H9 (cell line): ENCODE measurements at regions not wholly inside any gene's neighbourhood (a gene's known extent, or its start where the extent isn't known, plus 50 kb on each side); places are given as distances from the start of the nearest gene placed in this dataset.

Experiments
- DNase-seq: peaks from one replicate; pipeline ENCODE4 v3.0.0-alpha.2; 2017
- H2AFZ ChIP-seq: one replicate; pipeline ENCODE4 v1.6.1; 2013; ENCODE audit warnings: mild to moderate bottlenecking, low read length, control low read depth, moderate library complexity
- H2AK5ac ChIP-seq: 2 replicates; pipeline ENCODE4 v1.6.1; 2013; ENCODE audit warnings: low read length, control low read depth, mixed read lengths; ENCODE audit not compliant: insufficient read length
- H2BK120ac ChIP-seq: one replicate; pipeline ENCODE4 v1.6.1; 2013; ENCODE audit warnings: low read depth, mild to moderate bottlenecking, low read length, control low read depth, inconsistent platforms; ENCODE audit not compliant: poor library complexity, severe bottlenecking
- H2BK12ac ChIP-seq: 2 replicates; pipeline ENCODE4 v1.6.1; 2013; ENCODE audit warnings: low read length, control low read depth, mixed read lengths, low read depth; ENCODE audit not compliant: insufficient read length
- H2BK15ac ChIP-seq: 2 replicates; pipeline ENCODE4 v1.6.1; 2013; ENCODE audit warnings: low read depth, low read length, control low read depth
- H2BK20ac ChIP-seq: one replicate; pipeline ENCODE4 v1.6.1; 2013; ENCODE audit warnings: low read depth, mild to moderate bottlenecking, low read length, control low read depth, inconsistent platforms; ENCODE audit not compliant: poor library complexity, severe bottlenecking
- H2BK5ac ChIP-seq: 2 replicates; pipeline ENCODE4 v1.6.1; 2013; ENCODE audit warnings: low read length, control low read depth, mixed read lengths; ENCODE audit not compliant: insufficient read length
- H3K14ac ChIP-seq: 2 replicates; pipeline ENCODE4 v1.6.1; 2013; ENCODE audit warnings: low read length, control low read depth; ENCODE audit not compliant: insufficient read depth
- H3K18ac ChIP-seq: 2 replicates; pipeline ENCODE4 v1.6.1; 2013; ENCODE audit warnings: low read depth, mild to moderate bottlenecking, mixed read lengths, low read length, control low read depth; ENCODE audit not compliant: insufficient read length
- H3K23ac ChIP-seq: 2 replicates; pipeline ENCODE4 v1.6.1; 2013; ENCODE audit warnings: low read length, control low read depth, mixed read lengths, low read depth; ENCODE audit not compliant: insufficient read length
- H3K23me2 ChIP-seq: 2 replicates; pipeline ENCODE4 v1.6.1; 2013; ENCODE audit warnings: low read depth, mild to moderate bottlenecking, mixed read lengths, low read length, control low read depth; ENCODE audit not compliant: insufficient read length, poor library complexity, severe bottlenecking
- H3K27ac ChIP-seq: 2 replicates; pipeline ENCODE4 v1.5.1; 2013; ENCODE audit warnings: low read length, control low read depth, mixed read lengths, low read depth; ENCODE audit not compliant: insufficient read length
- H3K27me3 ChIP-seq: 2 replicates; pipeline ENCODE4 v1.6.1; 2013; ENCODE audit warnings: low read length, control low read depth, inconsistent platforms; ENCODE audit not compliant: insufficient read depth
- H3K4ac ChIP-seq: 2 replicates; pipeline ENCODE4 v1.6.1; 2013; ENCODE audit warnings: low read depth, mild to moderate bottlenecking, control low read depth, inconsistent platforms, low read length, moderate library complexity
- H3K4me1 ChIP-seq: 2 replicates; pipeline ENCODE4 v1.6.1; 2013; ENCODE audit warnings: low read length, control low read depth, inconsistent platforms; ENCODE audit not compliant: insufficient read depth
- H3K4me2 ChIP-seq: 2 replicates; pipeline ENCODE4 v1.6.1; 2013; ENCODE audit warnings: low read length, control low read depth, mixed read lengths; ENCODE audit not compliant: insufficient read length, insufficient read depth
- H3K56ac ChIP-seq: 2 replicates; pipeline ENCODE4 v1.6.1; 2013; ENCODE audit warnings: low read depth, mild to moderate bottlenecking, mixed read lengths, low read length, control low read depth; ENCODE audit not compliant: insufficient read length
- H3K79me1 ChIP-seq: 2 replicates; pipeline ENCODE4 v1.6.1; 2013; ENCODE audit warnings: low read depth, mild to moderate bottlenecking, moderate library complexity, low read length, control low read depth, inconsistent platforms; ENCODE audit not compliant: insufficient read depth, poor library complexity, severe bottlenecking
- H3K79me2 ChIP-seq: 2 replicates; pipeline ENCODE4 v1.6.1; 2013; ENCODE audit warnings: low read length, control low read depth, inconsistent platforms; ENCODE audit not compliant: insufficient read depth
- H3K9ac ChIP-seq: 2 replicates; pipeline ENCODE4 v1.6.1; 2013; ENCODE audit warnings: low read length, control low read depth, mixed read lengths; ENCODE audit not compliant: insufficient read length; ENCODE audit errors: extremely low read depth
- H3K9me3 ChIP-seq: one replicate; pipeline ENCODE4 v1.6.1; 2013; ENCODE audit warnings: low read depth, low read length, inconsistent platforms; ENCODE audit not compliant: control insufficient read depth
- H3T11ph ChIP-seq: one replicate; pipeline ENCODE4 v1.6.1; 2013; ENCODE audit warnings: mild to moderate bottlenecking, low read length, control low read depth, inconsistent platforms
- H4K20me1 ChIP-seq: one replicate; pipeline ENCODE4 v1.6.1; 2013; ENCODE audit not compliant: control insufficient read depth, insufficient read length, insufficient read depth
- H4K5ac ChIP-seq: 2 replicates; pipeline ENCODE4 v1.6.1; 2013; ENCODE audit warnings: low read depth, mild to moderate bottlenecking, mixed read lengths, low read length, control low read depth; ENCODE audit not compliant: insufficient read length
- H4K8ac ChIP-seq: replicated peaks from 2 replicates; pipeline ENCODE4 v1.6.1; 2013; ENCODE audit warnings: low read length, control low read depth, mixed read lengths, low read depth; ENCODE audit not compliant: insufficient read length
- H4K91ac ChIP-seq: 2 replicates; pipeline ENCODE4 v1.6.1; 2013; ENCODE audit warnings: low read depth, mild to moderate bottlenecking, moderate library complexity, mixed read lengths, low read length, control low read depth; ENCODE audit not compliant: insufficient read length
- H3K27ac Mint-ChIP-seq, 3 experiments: 2 replicates in 2 of 3; 3 replicates in 1 of 3; pipeline ENCODE4 v1.8.0; 2020 to 2021; ENCODE audit warnings: mixed read lengths in 3 of 3, mild to moderate bottlenecking in 1 of 3, moderate library complexity in 1 of 3
- H3K27me3 Mint-ChIP-seq: 2 replicates; pipeline ENCODE4 v1.8.0; 2021; ENCODE audit warnings: low read depth, mild to moderate bottlenecking, moderate library complexity, mixed read lengths
- H3K36me3 Mint-ChIP-seq, 3 experiments: 2 replicates in 2 of 3; 3 replicates in 1 of 3; pipeline ENCODE4 v1.8.0; 2020 to 2021; ENCODE audit warnings: low read depth in 3 of 3, mixed read lengths in 3 of 3; ENCODE audit not compliant: insufficient read depth in 1 of 3
- H3K4me1 Mint-ChIP-seq, 2 experiments: 2 replicates each; pipeline ENCODE4 v1.8.0; 2020; ENCODE audit warnings: mixed read lengths in 2 of 2
- H3K4me3 Mint-ChIP-seq, 2 experiments: 2 replicates in 1 of 2; 3 replicates in 1 of 2; pipeline ENCODE4 v1.8.0; 2020 to 2021; ENCODE audit warnings: mild to moderate bottlenecking in 2 of 2, mixed read lengths in 2 of 2, moderate library complexity in 1 of 2
- H3K9me3 Mint-ChIP-seq, 2 experiments: 2 replicates in 1 of 2; 3 replicates in 1 of 2; pipeline ENCODE4 v1.8.0; 2020; ENCODE audit warnings: mild to moderate bottlenecking in 2 of 2, mixed read lengths in 2 of 2, moderate library complexity in 1 of 2
- CTCF ChIP-seq: fragments of 200-600 bp; sonication (generic); conservative IDR thresholded peaks from 3 replicates; pipeline ENCODE4 v1.8.0; 2021; ENCODE audit warnings: antibody characterized with exemption, mild to moderate bottlenecking
- WGBS: extraction: QIAGEN DNeasy Blood & Tissue Kit; methylation state at CpG from one replicate; pipeline ENCODE4 v1.1.7; 2013; ENCODE audit warnings: missing lambda C conversion rate, low lambda C conversion rate, mixed read lengths; ENCODE audit not compliant: insufficient read length; ENCODE audit errors: extremely low coverage; 5-methylcytosine and 5-hydroxymethylcytosine counted together

GRCh38 chr13:104954210-104954609, 1581.3 kb downstream of the EFNB2 start:
- Mint-ChIP-seq H3K4me1 (no peaks in the 10 kb centered on the region), H3K27me3 (no peaks in the 10 kb centered on the region)
- WGBS = no CpG with 5 or more reads among the region's 2 CpGs

More at GRCh38 chr13:104954210-104954609, 1581.3 kb downstream of the EFNB2 start:
- no peak for DNase-seq
- peaks cover 0 to 4% of the 10 kb centered on the region in 2 experiments; a peak in 1 of 5 replicates for H3K9me3 Mint-ChIP-seq
- H3K9me3 ChIP-seq = no peaks in the 10 kb centered on the region
- H3K4ac ChIP-seq = no peak overlapping the region
- no peaks in the 10 kb centered on the region for H3K23me2 ChIP-seq
- H4K5ac ChIP-seq = no peak overlapping the region
- no peak overlapping the region for H3K14ac ChIP-seq
- no peak overlapping the region for H3K27ac ChIP-seq
- no peak overlapping the region for H3K23ac ChIP-seq
- H4K91ac ChIP-seq = no peak overlapping the region
- no peak overlapping the region for H2BK12ac ChIP-seq
- H3K79me2 ChIP-seq = no peaks in the 10 kb centered on the region
- H3K18ac ChIP-seq = no peak overlapping the region
- H3K27me3 ChIP-seq = no peaks in the 10 kb centered on the region
- no peak overlapping the region for H3K56ac ChIP-seq
- H2AK5ac ChIP-seq = no peak overlapping the region
- no peak overlapping the region for H3K4me3 Mint-ChIP-seq
- no peak overlapping the region for H3T11ph ChIP-seq
- no peak overlapping the region for H2BK120ac ChIP-seq
- TF ChIP-seq CTCF = no peak
- no peaks in the 10 kb centered on the region for H4K20me1 ChIP-seq
- no peak overlapping the region for H2BK5ac ChIP-seq
- H3K4me1 ChIP-seq = no peaks in the 10 kb centered on the region
- H2AFZ ChIP-seq = no peak overlapping the region
- H3K36me3 Mint-ChIP-seq = peaks cover 0 to 5% (median 4%) of the 10 kb centered on the region in 3 experiments; a peak in 2 of 7 replicates
- H3K79me1 ChIP-seq = no peaks in the 10 kb centered on the region
- no peak overlapping the region for H3K9ac ChIP-seq
- no peak overlapping the region for H4K8ac ChIP-seq
- no peak overlapping the region for H2BK15ac ChIP-seq
- H3K27ac Mint-ChIP-seq = no peak overlapping the region
- H3K4me2 ChIP-seq = no peak overlapping the region
- H2BK20ac ChIP-seq = no peak overlapping the region
